ENCODE measurements at regions not wholly inside any gene's neighbourhood (a gene's known extent, or its start where the extent isn't known, plus 50 kb on each side); places are given as distances from the start of the nearest gene placed in this dataset.

- H3K9ac ChIP-seq (ENCODE audit: low read length) = no peak overlapping the region
- H3K36me3 ChIP-seq (ENCODE audit: control insufficient read depth, insufficient read depth, low read length) = no peaks in the 10 kb centered on the region
- no peaks in the 10 kb centered on the region for H3K9me3 ChIP-seq (ENCODE audit: control insufficient read depth, low read length)
- H3K4me3 ChIP-seq (ENCODE audit: low read length) = no peak overlapping the region
- H3K4me1 ChIP-seq (ENCODE audit: control insufficient read depth, insufficient read depth, low read length) = no peaks in the 10 kb centered on the region
- no peaks in the 10 kb centered on the region for H3K27me3 ChIP-seq (ENCODE audit: control insufficient read depth, insufficient read depth, low read length)
Observed at GRCh38 chr17:34823023-34823422, 138.2 kb downstream of the CCT6B start.

GRCh38 chr17:34822007-34822739 is 139.1 kb downstream of the CCT6B start:
- no peaks in the 10 kb centered on the region for H3K36me3 ChIP-seq (ENCODE audit: control insufficient read depth, insufficient read depth, low read length)
- H3K27me3 ChIP-seq (ENCODE audit: control insufficient read depth, insufficient read depth, low read length) = no peaks in the 10 kb centered on the region
- no peak overlapping the region for H3K4me3 ChIP-seq (ENCODE audit: low read length)
- no peaks in the 10 kb centered on the region for H3K9me3 ChIP-seq (ENCODE audit: control insufficient read depth, low read length)
- no peak overlapping the region for H3K9ac ChIP-seq (ENCODE audit: low read length)
- no peaks in the 10 kb centered on the region for H3K4me1 ChIP-seq (ENCODE audit: control insufficient read depth, insufficient read depth, low read length)

- Histone ChIP-seq H3K9ac (ENCODE audit: low read length) (no peak overlapping the region), H3K4me1 (ENCODE audit: control insufficient read depth, insufficient read depth, low read length) (no peaks in the 10 kb centered on the region), H3K36me3 (ENCODE audit: control insufficient read depth, insufficient read depth, low read length) (no peaks in the 10 kb centered on the region)
Observed at GRCh38 chr17:34820922-34821321, 140.3 kb downstream of the CCT6B start.

GRCh38 chr17:34820248-34820801 is 140.9 kb downstream of the CCT6B start:
- Histone ChIP-seq H3K4me3 (ENCODE audit: low read length) (no peak overlapping the region), H3K4me1 (ENCODE audit: control insufficient read depth, insufficient read depth, low read length) (no peaks in the 10 kb centered on the region), H3K36me3 (ENCODE audit: control insufficient read depth, insufficient read depth, low read length) (no peaks in the 10 kb centered on the region), H3K9me3 (ENCODE audit: control insufficient read depth, low read length) (no peaks in the 10 kb centered on the region), H3K27me3 (ENCODE audit: control insufficient read depth, insufficient read depth, low read length) (no peaks in the 10 kb centered on the region), H3K9ac (ENCODE audit: low read length) (no peak overlapping the region)

More at GRCh38 chr17:34820922-34821321, 140.3 kb downstream of the CCT6B start:
- no peak overlapping the region for H3K4me3 ChIP-seq (ENCODE audit: low read length)
- H3K9me3 ChIP-seq (ENCODE audit: control insufficient read depth, low read length) = no peaks in the 10 kb centered on the region
- no peaks in the 10 kb centered on the region for H3K27me3 ChIP-seq (ENCODE audit: control insufficient read depth, insufficient read depth, low read length)

GRCh38 chr17:34817252-34818035 is 143.8 kb downstream of the CCT6B start:
- H3K9me3 ChIP-seq (ENCODE audit: control insufficient read depth, low read length) = no peaks in the 10 kb centered on the region
- no peaks in the 10 kb centered on the region for H3K4me1 ChIP-seq (ENCODE audit: control insufficient read depth, insufficient read depth, low read length)
- H3K36me3 ChIP-seq (ENCODE audit: control insufficient read depth, insufficient read depth, low read length) = no peaks in the 10 kb centered on the region
- H3K4me3 ChIP-seq (ENCODE audit: low read length) = no peak overlapping the region
- H3K9ac ChIP-seq (ENCODE audit: low read length) = no peak overlapping the region
- no peaks in the 10 kb centered on the region for H3K27me3 ChIP-seq (ENCODE audit: control insufficient read depth, insufficient read depth, low read length)

- Histone ChIP-seq H3K27me3 (ENCODE audit: control insufficient read depth, insufficient read depth, low read length) (no peaks in the 10 kb centered on the region), H3K9me3 (ENCODE audit: control insufficient read depth, low read length) (no peaks in the 10 kb centered on the region), H3K36me3 (ENCODE audit: control insufficient read depth, insufficient read depth, low read length) (no peaks in the 10 kb centered on the region), H3K4me3 (ENCODE audit: low read length) (no peak overlapping the region), H3K4me1 (ENCODE audit: control insufficient read depth, insufficient read depth, low read length) (no peaks in the 10 kb centered on the region), H3K9ac (ENCODE audit: low read length) (no peak overlapping the region)
Observed at GRCh38 chr17:34816848-34817247, 144.4 kb downstream of the CCT6B start.

- Histone ChIP-seq H3K9ac (ENCODE audit: low read length) (no peak overlapping the region), H3K27me3 (ENCODE audit: control insufficient read depth, insufficient read depth, low read length) (no peaks in the 10 kb centered on the region), H3K4me1 (ENCODE audit: control insufficient read depth, insufficient read depth, low read length) (no peaks in the 10 kb centered on the region), H3K9me3 (ENCODE audit: control insufficient read depth, low read length) (no peaks in the 10 kb centered on the region), H3K4me3 (ENCODE audit: low read length) (no peak overlapping the region), H3K36me3 (ENCODE audit: control insufficient read depth, insufficient read depth, low read length) (no peaks in the 10 kb centered on the region)
Observed at GRCh38 chr17:34813290-34813689, 148.0 kb downstream of the CCT6B start.

- no peaks in the 10 kb centered on the region for H3K9me3 ChIP-seq (ENCODE audit: control insufficient read depth, low read length)
- no peak overlapping the region for H3K4me3 ChIP-seq (ENCODE audit: low read length)
- H3K27me3 ChIP-seq (ENCODE audit: control insufficient read depth, insufficient read depth, low read length) = no peaks in the 10 kb centered on the region
Observed at GRCh38 chr17:34811561-34811960, 149.7 kb downstream of the CCT6B start.

GRCh38 chr17:34800661-34801060 is 160.6 kb downstream of the CCT6B start:
- H3K9me3 ChIP-seq (ENCODE audit: control insufficient read depth, low read length) = no peaks in the 10 kb centered on the region
- no peak overlapping the region for H3K4me3 ChIP-seq (ENCODE audit: low read length)
- H3K27me3 ChIP-seq (ENCODE audit: control insufficient read depth, insufficient read depth, low read length) = no peaks in the 10 kb centered on the region
- H3K4me1 ChIP-seq (ENCODE audit: control insufficient read depth, insufficient read depth, low read length) = no peaks in the 10 kb centered on the region
- no peak overlapping the region for H3K9ac ChIP-seq (ENCODE audit: low read length)
- no peaks in the 10 kb centered on the region for H3K36me3 ChIP-seq (ENCODE audit: control insufficient read depth, insufficient read depth, low read length)

More at GRCh38 chr17:34811561-34811960, 149.7 kb downstream of the CCT6B start:
- Histone ChIP-seq H3K4me1 (ENCODE audit: control insufficient read depth, insufficient read depth, low read length) (no peaks in the 10 kb centered on the region), H3K9ac (ENCODE audit: low read length) (no peak overlapping the region), H3K36me3 (ENCODE audit: control insufficient read depth, insufficient read depth, low read length) (no peaks in the 10 kb centered on the region)

- Histone ChIP-seq H3K27me3 (ENCODE audit: control insufficient read depth, insufficient read depth, low read length) (no peaks in the 10 kb centered on the region), H3K9me3 (ENCODE audit: control insufficient read depth, low read length) (no peaks in the 10 kb centered on the region), H3K9ac (ENCODE audit: low read length) (no peak overlapping the region), H3K36me3 (ENCODE audit: control insufficient read depth, insufficient read depth, low read length) (no peaks in the 10 kb centered on the region), H3K4me3 (ENCODE audit: low read length) (no peak overlapping the region), H3K4me1 (ENCODE audit: control insufficient read depth, insufficient read depth, low read length) (no peaks in the 10 kb centered on the region)
Observed at GRCh38 chr17:34799751-34800150, 161.5 kb downstream of the CCT6B start.

GRCh38 chr17:34798581-34798980 is 162.7 kb downstream of the CCT6B start:
- Histone ChIP-seq H3K9ac (ENCODE audit: low read length) (no peak overlapping the region), H3K4me1 (ENCODE audit: control insufficient read depth, insufficient read depth, low read length) (no peaks in the 10 kb centered on the region), H3K27me3 (ENCODE audit: control insufficient read depth, insufficient read depth, low read length) (no peaks in the 10 kb centered on the region), H3K36me3 (ENCODE audit: control insufficient read depth, insufficient read depth, low read length) (no peaks in the 10 kb centered on the region), H3K4me3 (ENCODE audit: low read length) (no peak overlapping the region), H3K9me3 (ENCODE audit: control insufficient read depth, low read length) (no peaks in the 10 kb centered on the region)

- Histone ChIP-seq H3K9me3 (ENCODE audit: control insufficient read depth, low read length) (no peaks in the 10 kb centered on the region), H3K4me1 (ENCODE audit: control insufficient read depth, insufficient read depth, low read length) (no peaks in the 10 kb centered on the region), H3K36me3 (ENCODE audit: control insufficient read depth, insufficient read depth, low read length) (no peaks in the 10 kb centered on the region), H3K27me3 (ENCODE audit: control insufficient read depth, insufficient read depth, low read length) (no peaks in the 10 kb centered on the region), H3K9ac (ENCODE audit: low read length) (no peak overlapping the region), H3K4me3 (ENCODE audit: low read length) (no peak overlapping the region)
Observed at GRCh38 chr17:34797720-34798119, 163.5 kb downstream of the CCT6B start.

Data from mucosa of stomach (tissue), 1 donor.